Omental fat pad (tissue), 3 donors: ENCODE measurements at regions not wholly inside any gene's neighbourhood (a gene's known extent, or its start where the extent isn't known, plus 50 kb on each side); places are given as distances from the start of the nearest gene placed in this dataset.
A peak's percentile ranks its signal among the peaks of the same experiment; 100 is the strongest.

Experiments
- ATAC-seq: fragments of 150-250 bp; one replicate; pipeline ENCODE4 v1.9.1; 2016; ENCODE audit warnings: mild to moderate bottlenecking, moderate library complexity; ENCODE audit not compliant: low FRiP score
- DNase-seq: peaks from one replicate; pipeline ENCODE4 v3.0.0-alpha.2; 2019; ENCODE audit warnings: low spot score
- TF ChIP-seq, protein P1 (sequence below), 3 donors: fragments of 450-650 bp; IDR thresholded peaks; one replicate each; pipeline ENCODE4 v1.5.1; 2016 to 2017; ENCODE audit warnings: antibody characterized with exemption in 3 of 3, mild to moderate bottlenecking in 3 of 3, moderate library complexity in 2 of 3

DNA sequence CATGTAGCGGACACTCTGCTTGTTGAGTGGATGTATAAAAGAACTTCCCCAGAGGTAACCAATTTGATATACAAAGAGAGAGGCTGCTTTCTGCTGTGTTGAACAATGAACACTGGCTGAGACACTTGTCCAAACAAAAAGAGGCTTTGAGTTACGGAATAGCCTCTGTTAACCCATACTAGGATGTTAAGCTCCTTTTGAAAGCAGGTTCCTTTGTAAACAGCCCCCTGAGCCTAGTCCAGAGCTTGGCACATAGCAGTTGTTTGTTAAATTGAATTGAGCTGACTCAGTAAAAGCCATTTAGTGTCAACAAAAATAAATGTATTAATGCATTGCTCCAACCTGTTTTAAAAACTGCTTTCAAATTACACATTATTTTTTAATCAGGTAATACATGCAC is 200.1 kb downstream of the MZT1 start:
- ATAC-seq (no peak), DNase-seq (no peak)
- TF ChIP-seq, protein P1, sequence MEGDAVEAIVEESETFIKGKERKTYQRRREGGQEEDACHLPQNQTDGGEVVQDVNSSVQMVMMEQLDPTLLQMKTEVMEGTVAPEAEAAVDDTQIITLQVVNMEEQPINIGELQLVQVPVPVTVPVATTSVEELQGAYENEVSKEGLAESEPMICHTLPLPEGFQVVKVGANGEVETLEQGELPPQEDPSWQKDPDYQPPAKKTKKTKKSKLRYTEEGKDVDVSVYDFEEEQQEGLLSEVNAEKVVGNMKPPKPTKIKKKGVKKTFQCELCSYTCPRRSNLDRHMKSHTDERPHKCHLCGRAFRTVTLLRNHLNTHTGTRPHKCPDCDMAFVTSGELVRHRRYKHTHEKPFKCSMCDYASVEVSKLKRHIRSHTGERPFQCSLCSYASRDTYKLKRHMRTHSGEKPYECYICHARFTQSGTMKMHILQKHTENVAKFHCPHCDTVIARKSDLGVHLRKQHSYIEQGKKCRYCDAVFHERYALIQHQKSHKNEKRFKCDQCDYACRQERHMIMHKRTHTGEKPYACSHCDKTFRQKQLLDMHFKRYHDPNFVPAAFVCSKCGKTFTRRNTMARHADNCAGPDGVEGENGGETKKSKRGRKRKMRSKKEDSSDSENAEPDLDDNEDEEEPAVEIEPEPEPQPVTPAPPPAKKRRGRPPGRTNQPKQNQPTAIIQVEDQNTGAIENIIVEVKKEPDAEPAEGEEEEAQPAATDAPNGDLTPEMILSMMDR (IDR thresholded peaks at IDR 0.05) = no peak

DNA sequence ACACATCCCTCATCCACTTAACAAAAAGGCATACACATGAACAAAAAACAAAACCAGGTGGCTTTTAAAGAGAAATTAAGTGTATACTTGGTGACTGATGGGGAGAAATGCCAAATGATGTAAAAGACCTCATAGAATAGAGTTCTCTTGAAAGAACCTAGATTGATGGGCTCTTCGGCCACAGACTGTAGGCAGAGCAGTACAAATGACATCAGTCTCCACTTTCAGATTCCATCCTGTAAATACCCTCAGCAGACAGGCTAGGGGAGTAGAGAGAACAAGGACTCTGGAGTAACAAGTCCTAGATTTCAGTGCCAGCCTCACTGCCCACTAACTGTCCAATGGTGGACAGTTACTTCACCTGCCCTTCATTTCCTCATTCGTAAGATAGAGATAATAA is 203.8 kb downstream of the MZT1 start:
- TF ChIP-seq, protein P1 (IDR thresholded peaks at IDR 0.05) = no peak
- no peak for ATAC-seq

DNA sequence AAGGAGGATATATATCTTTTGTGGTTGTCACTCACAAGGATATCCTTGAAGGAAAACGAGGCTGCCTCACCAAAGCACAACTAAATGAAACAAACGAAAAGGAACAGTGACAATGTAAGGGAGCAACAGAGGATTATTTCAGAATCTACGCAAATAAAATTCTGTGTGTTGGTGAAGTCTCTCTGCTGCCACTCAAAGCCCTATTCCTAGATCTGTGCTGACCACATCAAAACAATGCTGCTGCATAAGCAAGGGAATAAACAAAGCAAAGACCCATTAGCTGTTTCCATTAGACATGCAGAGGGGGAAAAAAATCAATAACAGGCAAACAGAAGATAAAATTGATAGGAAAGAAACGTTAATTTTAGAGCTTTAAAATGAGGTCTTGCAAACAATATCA is 204.4 kb downstream of the MZT1 start:
- no peak for DNase-seq
- TF ChIP-seq, protein P1 (IDR thresholded peaks at IDR 0.05) = no peak
- no peak for ATAC-seq

More for the DNA sequence above, 203.8 kb downstream of the MZT1 start:
- DNase-seq = no peak

DNA sequence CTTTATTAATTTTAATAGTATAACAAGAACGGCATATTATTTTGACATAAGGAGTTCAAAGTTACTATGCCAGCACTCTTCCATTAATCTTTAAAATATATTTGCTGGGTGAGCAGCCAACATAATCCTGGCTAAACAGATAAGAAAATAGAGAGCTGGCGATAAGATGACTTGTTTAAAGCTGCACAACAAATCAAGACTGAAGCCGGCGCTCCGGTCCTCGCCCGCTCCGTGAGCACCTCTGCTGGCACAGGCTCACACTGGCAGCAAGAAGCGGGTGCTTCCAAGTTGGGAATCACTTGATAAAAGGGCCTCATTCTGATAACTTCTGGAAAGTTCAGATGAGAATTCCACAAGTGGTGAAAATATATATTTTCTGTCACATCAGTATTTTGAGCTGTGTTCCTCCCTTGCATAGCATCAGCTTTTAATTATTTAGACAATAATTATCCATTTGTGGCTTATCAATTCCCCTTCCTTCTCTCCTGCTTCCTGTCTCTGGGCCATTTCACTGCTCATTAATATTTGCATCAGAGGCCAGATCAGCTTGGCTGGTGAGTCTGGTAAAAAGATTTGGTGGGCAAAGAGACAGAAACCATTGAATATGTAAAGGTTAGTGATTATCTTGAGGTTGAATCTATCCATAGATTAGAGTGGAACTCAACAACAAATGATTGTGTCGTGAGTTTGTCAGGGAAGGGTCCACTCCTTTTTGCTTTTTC is 205.3 kb downstream of the MZT1 start:
- TF ChIP-seq, protein P1 (IDR thresholded peaks at IDR 0.05) = no peak
- DNase-seq = no peak
- peak; percentile 48 for ATAC-seq

DNA sequence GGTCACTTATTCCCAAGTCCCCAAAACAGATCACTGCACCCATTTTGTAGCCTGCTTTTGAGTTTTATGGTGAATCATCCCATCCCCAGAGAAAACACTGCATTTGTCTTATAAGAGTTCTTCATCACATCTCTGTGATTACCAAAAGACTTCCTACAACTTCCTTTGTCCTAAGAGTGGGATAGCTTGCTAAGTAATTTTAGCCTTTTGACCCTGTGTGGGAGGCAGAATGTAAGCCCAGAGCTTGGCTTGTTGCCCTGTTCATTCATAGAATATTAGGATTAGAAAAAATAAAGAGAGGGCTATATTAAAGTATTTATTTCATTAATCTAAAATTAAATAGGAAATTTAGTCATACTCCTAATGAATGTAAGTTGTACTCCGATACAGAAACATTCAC is 213.3 kb downstream of the MZT1 start:
- no peak for DNase-seq
- TF ChIP-seq, protein P1 (IDR thresholded peaks at IDR 0.05) = no peak
- no peak for ATAC-seq

DNA sequence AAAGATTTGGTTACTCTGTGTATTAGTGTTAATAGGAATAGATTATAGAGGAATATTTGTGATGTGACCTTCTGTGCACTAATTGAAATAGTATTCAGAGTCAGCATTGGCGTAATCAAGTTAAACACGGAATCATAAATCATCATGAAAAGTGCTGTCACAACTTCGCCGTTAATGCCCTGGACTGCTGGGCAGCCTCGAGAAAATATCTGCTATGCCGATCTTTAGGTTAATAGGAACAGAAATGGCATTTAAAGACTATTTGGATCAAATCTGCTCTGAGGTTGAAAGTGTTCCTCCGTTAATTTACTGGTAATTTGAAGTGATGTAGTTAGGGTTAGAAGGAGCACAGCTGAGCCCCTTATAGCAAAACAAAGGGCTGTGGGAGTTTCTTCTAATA is 219.0 kb downstream of the MZT1 start:
- TF ChIP-seq, protein P1 (IDR thresholded peaks at IDR 0.05) = no peak
- no peak for DNase-seq
- no peak for ATAC-seq
